Central memory CD4-positive, alpha-beta T cell (primary cell): ENCODE measurements at regions not wholly inside any gene's neighbourhood (a gene's known extent, or its start where the extent isn't known, plus 50 kb on each side); places are given as distances from the start of the nearest gene placed in this dataset.
"Not testable (repeated sequence)": the region's sequence is repeated elsewhere in the genome, so short reads cannot be mapped to it uniquely, and the experiment has no call there.

Experiments
- DNase-seq: peaks from one replicate; pipeline ENCODE4 v3.0.0; 2022

- DNase-seq, result no peak
Measured at GRCh38 chr4:53865054-53865453, 199.4 kb downstream of the CHIC2 start.

- DNase-seq, result no peak
Measured at GRCh38 chr4:53863736-53864365, 200.6 kb downstream of the CHIC2 start.

- DNase-seq, result no peak
Measured at GRCh38 chr4:53863158-53863557, 201.2 kb downstream of the CHIC2 start.

GRCh38 chr4:53861856-53862610 is 202.4 kb downstream of the CHIC2 start:
- DNase-seq, result no peak

GRCh38 chr4:53859305-53859704 is 205.1 kb downstream of the CHIC2 start:
- DNase-seq, result no peak

- no peak for DNase-seq
Measured at GRCh38 chr4:53858744-53859143, 205.7 kb downstream of the CHIC2 start.

- DNase-seq, result no peak
Measured at GRCh38 chr4:53855581-53856250, 208.7 kb downstream of the CHIC2 start.

- DNase-seq, result no peak
Measured at GRCh38 chr4:53854991-53855568, 209.3 kb downstream of the CHIC2 start.

GRCh38 chr4:53852343-53852742 is 212.1 kb downstream of the CHIC2 start:
- DNase-seq, result no peak

- no peak for DNase-seq
Measured at GRCh38 chr4:53847965-53848364, 216.4 kb downstream of the CHIC2 start.

- DNase-seq, result no peak
Measured at GRCh38 chr4:53844551-53844950, 219.9 kb downstream of the CHIC2 start.

- DNase-seq, result no peak
Measured at GRCh38 chr4:53844133-53844532, 220.3 kb downstream of the CHIC2 start.

GRCh38 chr4:53841711-53842110 is 222.7 kb downstream of the CHIC2 start:
- DNase-seq, result no peak

- DNase-seq, result no peak
Measured at GRCh38 chr4:53840643-53841042, 223.8 kb downstream of the CHIC2 start.

- not testable (repeated sequence) for DNase-seq
Measured at GRCh38 chr4:53833302-53834003, 231.0 kb downstream of the CHIC2 start.

- no peak for DNase-seq
Measured at GRCh38 chr4:53832549-53832948, 231.9 kb downstream of the CHIC2 start.

GRCh38 chr4:53830511-53830910 is 233.9 kb downstream of the CHIC2 start:
- no peak for DNase-seq

- DNase-seq, result no peak
Measured at GRCh38 chr4:53821179-53821851, 230.0 kb upstream of the LNX1 start.

GRCh38 chr4:53818104-53818503 is 226.8 kb upstream of the LNX1 start:
- no peak for DNase-seq

- DNase-seq, result no peak
Measured at GRCh38 chr4:53816561-53816960, 225.3 kb upstream of the LNX1 start.

- no peak for DNase-seq
Measured at GRCh38 chr4:53815281-53815680, 224.0 kb upstream of the LNX1 start.

GRCh38 chr4:53813998-53814397 is 222.7 kb upstream of the LNX1 start:
- no peak for DNase-seq
